GM12892 (cell line): ENCODE measurements at regions not wholly inside any gene's neighbourhood (a gene's known extent, or its start where the extent isn't known, plus 50 kb on each side); places are given as distances from the start of the nearest gene placed in this dataset.

Experiments
- POLR2A ChIP-seq: IDR thresholded peaks from 2 replicates; pipeline ENCODE4 v1.6.1; 2011; ENCODE audit warnings: low read depth, low read length, control low read depth
- POLR2AphosphoS5 ChIP-seq: IDR thresholded peaks from 2 replicates; pipeline ENCODE4 v1.6.1; 2011; ENCODE audit warnings: low read depth, low read length, control low read depth
- TAF1 ChIP-seq: IDR thresholded peaks from 2 replicates; pipeline ENCODE4 v1.6.1; 2011; ENCODE audit warnings: low read depth, mild to moderate bottlenecking, control low read depth, low read length, borderline replicate concordance

DNA sequence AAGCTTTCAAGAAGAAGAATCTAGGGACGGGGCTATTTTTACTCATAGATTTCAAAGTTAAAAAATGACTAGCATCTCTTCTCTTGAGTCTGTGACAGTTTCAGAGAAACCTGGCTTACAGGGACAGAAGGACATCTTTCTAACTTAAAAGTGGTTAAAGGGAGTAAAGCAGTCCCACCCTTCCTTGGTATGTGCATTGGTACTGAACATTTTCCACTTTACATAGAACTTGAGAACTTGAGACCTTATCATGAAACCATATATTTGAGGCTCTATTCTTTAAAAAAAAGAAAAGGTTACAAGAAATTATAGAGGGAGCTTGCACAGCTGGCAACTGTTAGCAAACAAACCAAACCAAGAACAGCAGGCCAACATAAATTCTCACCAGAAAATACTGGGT lies 73.4 kb upstream of the GAREM1 start:
- no peak for TF ChIP-seq POLR2A
- no peak for TF ChIP-seq POLR2AphosphoS5
- TF ChIP-seq TAF1: no peak
